ENCODE measurements at regions not wholly inside any gene's neighbourhood (a gene's known extent, or its start where the extent isn't known, plus 50 kb on each side); places are given as distances from the start of the nearest gene placed in this dataset.

GRCh38 chr5:68950930-68951329 is 142.9 kb upstream of the SLC30A5 start:
- no peaks in the 10 kb centered on the region for H3K27me3 ChIP-seq (ENCODE audit: control insufficient read depth in 3 of 3, insufficient read depth in 3 of 3, low read length in 2 of 3)
- no peaks in the 10 kb centered on the region for H3K9me3 ChIP-seq (ENCODE audit: control insufficient read depth in 4 of 4, insufficient read depth in 3 of 4, low read length in 3 of 4)
- H3K4me1 ChIP-seq (ENCODE audit: control insufficient read depth in 5 of 5, insufficient read depth in 5 of 5, low read length in 5 of 5) = peaks cover 0 to 76% (median 33%) of the 10 kb centered on the region in 5 donors
- H3K36me3 ChIP-seq (ENCODE audit: control insufficient read depth in 4 of 4, insufficient read depth in 4 of 4, low read length in 4 of 4) = no peaks in the 10 kb centered on the region
- DNase-seq = peak; percentile 47 to 88 (median 85)
- H3K9ac ChIP-seq (ENCODE audit: insufficient read depth in 1 of 2, low read length in 2 of 2) = no peak overlapping the region
- no peak overlapping the region for H3K27ac ChIP-seq (ENCODE audit: low read depth in 1 of 2, low read length in 1 of 2)
- ATAC-seq (ENCODE audit: insufficient read depth, low FRiP score) = no peak
- TF ChIP-seq CTCF (IDR thresholded peaks at IDR 0.05; ENCODE audit: control extremely low read depth, extremely low read depth) = no peak
- 53 to 73% methylated on average over 1 of the region's 1 CpG for WGBS, 2 donors
- H3K4me3 ChIP-seq = no peak overlapping the region

- Histone ChIP-seq H3K9me3 (ENCODE audit: control insufficient read depth in 4 of 4, insufficient read depth in 3 of 4, low read length in 3 of 4) (peaks cover 0 to 2% (median 0%) of the 10 kb centered on the region in 4 donors), H3K27me3 (ENCODE audit: control insufficient read depth in 3 of 3, insufficient read depth in 3 of 3, low read length in 2 of 3) (no peaks in the 10 kb centered on the region), H3K4me3 (no peak overlapping the region), H3K36me3 (ENCODE audit: control insufficient read depth in 4 of 4, insufficient read depth in 4 of 4, low read length in 4 of 4) (no peaks in the 10 kb centered on the region), H3K9ac (ENCODE audit: insufficient read depth in 1 of 2, low read length in 2 of 2) (no peak overlapping the region), H3K27ac (ENCODE audit: low read depth in 1 of 2, low read length in 1 of 2) (peak overlapping the region in 1 of 2 donors; percentile 6), H3K4me1 (ENCODE audit: control insufficient read depth in 5 of 5, insufficient read depth in 5 of 5, low read length in 5 of 5) (peaks cover 0 to 61% (median 30%) of the 10 kb centered on the region in 5 donors)
- 63 to 69% methylated on average over 3 of the region's 3 CpGs for WGBS, 2 donors
- no peak for TF ChIP-seq CTCF (IDR thresholded peaks at IDR 0.05; ENCODE audit: control extremely low read depth, extremely low read depth)
- no peak for ATAC-seq (ENCODE audit: insufficient read depth, low FRiP score)
- DNase-seq = no peak
Observed at GRCh38 chr5:68953231-68953874, 140.5 kb upstream of the SLC30A5 start.

DNA sequence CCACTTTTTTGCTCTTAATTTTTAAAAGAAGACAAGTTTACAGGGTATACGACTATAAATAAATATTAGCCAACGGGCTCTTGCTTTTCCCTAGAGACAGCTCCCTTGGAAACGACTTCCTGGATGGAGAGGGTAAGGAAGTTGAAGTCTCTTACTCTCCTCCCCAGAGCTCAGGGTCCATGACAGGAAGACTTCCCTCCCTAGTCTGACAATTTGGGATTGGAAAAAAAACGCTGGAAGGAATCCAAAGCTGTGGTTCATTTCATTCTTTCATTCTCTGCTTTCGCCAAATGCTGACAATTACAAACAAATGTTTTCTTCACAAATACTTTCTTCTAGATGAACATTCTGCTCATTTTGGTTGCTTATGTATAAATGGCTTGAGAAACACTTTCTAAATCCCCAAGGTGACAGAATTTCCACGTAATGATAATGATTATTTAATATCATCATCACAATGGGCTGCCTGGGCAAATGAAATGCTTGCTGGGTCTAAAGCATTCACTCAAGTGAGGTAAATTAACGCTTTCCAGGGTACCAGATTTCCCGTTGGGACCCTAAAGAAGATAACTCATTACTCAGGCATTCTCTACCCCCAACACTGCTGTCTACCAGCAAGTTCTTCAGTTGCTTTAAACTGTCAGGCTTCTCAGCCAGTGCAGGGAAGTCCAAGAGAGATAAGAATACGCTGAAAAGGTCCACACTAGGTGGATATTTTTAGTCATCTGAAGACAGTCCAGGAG is 139.8 kb upstream of the SLC30A5 start:
- Histone ChIP-seq H3K4me3 (no peak overlapping the region), H3K9ac (ENCODE audit: insufficient read depth in 1 of 2, low read length in 2 of 2) (no peak overlapping the region), H3K36me3 (ENCODE audit: control insufficient read depth in 4 of 4, insufficient read depth in 4 of 4, low read length in 4 of 4) (no peaks in the 10 kb centered on the region), H3K9me3 (ENCODE audit: control insufficient read depth in 4 of 4, insufficient read depth in 3 of 4, low read length in 3 of 4) (peaks cover 0 to 2% (median 0%) of the 10 kb centered on the region in 4 donors), H3K4me1 (ENCODE audit: control insufficient read depth in 5 of 5, insufficient read depth in 5 of 5, low read length in 5 of 5) (peaks cover 0 to 54% (median 25%) of the 10 kb centered on the region in 5 donors), H3K27me3 (ENCODE audit: control insufficient read depth in 3 of 3, insufficient read depth in 3 of 3, low read length in 2 of 3) (no peaks in the 10 kb centered on the region), H3K27ac (ENCODE audit: low read depth in 1 of 2, low read length in 1 of 2) (no peak overlapping the region)
- no peak for TF ChIP-seq CTCF (IDR thresholded peaks at IDR 0.05; ENCODE audit: control extremely low read depth, extremely low read depth)
- DNase-seq (peak; percentile 52 to 94 (median 93)), ATAC-seq (ENCODE audit: insufficient read depth, low FRiP score) (no peak)
- 58 to 69% methylated on average over 9 of the region's 9 CpGs for WGBS, 2 donors

Data from lung (tissue), 11 donors.